ENCODE measurements at regions not wholly inside any gene's neighbourhood (a gene's known extent, or its start where the extent isn't known, plus 50 kb on each side); places are given as distances from the start of the nearest gene placed in this dataset.
"Not testable (repeated sequence)": the region's sequence is repeated elsewhere in the genome, so short reads cannot be mapped to it uniquely, and the experiment has no call there.

- TF ChIP-seq EZH2 (IDR thresholded peaks at IDR 0.05; ENCODE audit: low read length); CTCF (optimal IDR thresholded peaks at IDR 0.05 in 1 of 3, IDR thresholded peaks at IDR 0.05 in 1 of 3, conservative IDR thresholded peaks at IDR 0.05 in 1 of 3; ENCODE audit: extremely low read depth in 1 of 3, insufficient read depth in 2 of 3, low read length in 3 of 3): not testable (repeated sequence)
Measured at GRCh38 chr1:29919041-29919440, 682.7 kb downstream of the PTPRU start.

All from keratinocyte (primary cell).